ENCODE measurements at regions not wholly inside any gene's neighbourhood (a gene's known extent, or its start where the extent isn't known, plus 50 kb on each side); places are given as distances from the start of the nearest gene placed in this dataset.
"Not testable (repeated sequence)": the region's sequence is repeated elsewhere in the genome, so short reads cannot be mapped to it uniquely, and the experiment has no call there.

DNA sequence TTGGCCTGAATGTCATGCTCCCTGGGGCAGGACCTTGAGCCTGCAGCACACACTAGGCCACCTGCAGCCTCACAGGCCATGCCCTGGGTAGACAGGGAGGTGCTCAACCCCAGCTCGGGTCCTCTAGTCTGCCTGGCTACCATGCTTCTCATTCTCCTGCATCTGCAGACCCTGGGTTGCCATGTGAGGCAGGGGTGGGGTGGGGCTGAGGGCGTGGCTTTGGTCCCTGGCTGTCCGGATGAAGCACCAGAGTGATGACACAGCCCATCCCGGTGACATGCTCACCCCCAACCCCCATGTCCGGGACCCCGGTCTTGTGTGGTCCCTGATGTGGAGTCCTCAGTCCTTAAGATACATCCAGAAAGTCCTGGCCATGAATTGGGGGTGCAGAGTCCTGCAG is 521.8 kb downstream of the GOLGA6L6 start:
- H3K4me1 ChIP-seq (ENCODE audit: insufficient read depth, low read length, poor library complexity, severe bottlenecking); CTCF ChIA-PET (ENCODE audit: unreplicated experiment); H3K27ac ChIP-seq (ENCODE audit: low read depth, low read length, poor library complexity, severe bottlenecking); H3K4me2 ChIP-seq (ENCODE audit: low read length); H2AFZ ChIP-seq (ENCODE audit: low read length); H3K4me3 ChIP-seq (ENCODE audit: low read depth, low read length, poor library complexity, severe bottlenecking); H3K9me2 ChIP-seq (ENCODE audit: insufficient read depth, low read length); H3K79me2 ChIP-seq (ENCODE audit: insufficient read depth, low read depth, low read length); H4K20me1 ChIP-seq (ENCODE audit: insufficient read depth, low read length); POLR2A ChIA-PET; H3K36me3 ChIP-seq (ENCODE audit: insufficient read depth, low read length); DNase-seq (ENCODE audit: low spot score); intact Hi-C loops (cut with micrococcal nuclease; ENCODE audit: unreplicated experiment); H3K9me3 ChIP-seq (ENCODE audit: low read length); BruUV-seq (replicated peaks): not testable (repeated sequence)

- BruUV-seq (replicated peaks); intact Hi-C loops (cut with micrococcal nuclease; ENCODE audit: unreplicated experiment); H3K4me1 ChIP-seq (ENCODE audit: insufficient read depth, low read length, poor library complexity, severe bottlenecking); H3K4me3 ChIP-seq (ENCODE audit: low read depth, low read length, poor library complexity, severe bottlenecking); H3K9me3 ChIP-seq (ENCODE audit: low read length); CTCF ChIA-PET (ENCODE audit: unreplicated experiment); H2AFZ ChIP-seq (ENCODE audit: low read length); H3K4me2 ChIP-seq (ENCODE audit: low read length); H3K36me3 ChIP-seq (ENCODE audit: insufficient read depth, low read length); H3K27ac ChIP-seq (ENCODE audit: low read depth, low read length, poor library complexity, severe bottlenecking); H3K9me2 ChIP-seq (ENCODE audit: insufficient read depth, low read length); H4K20me1 ChIP-seq (ENCODE audit: insufficient read depth, low read length); POLR2A ChIA-PET; H3K79me2 ChIP-seq (ENCODE audit: insufficient read depth, low read depth, low read length); DNase-seq (ENCODE audit: low spot score): not testable (repeated sequence)
These were observed 524.0 kb downstream of the GOLGA6L6 start for GRCh38 chr15:20017581-20017980.

DNA sequence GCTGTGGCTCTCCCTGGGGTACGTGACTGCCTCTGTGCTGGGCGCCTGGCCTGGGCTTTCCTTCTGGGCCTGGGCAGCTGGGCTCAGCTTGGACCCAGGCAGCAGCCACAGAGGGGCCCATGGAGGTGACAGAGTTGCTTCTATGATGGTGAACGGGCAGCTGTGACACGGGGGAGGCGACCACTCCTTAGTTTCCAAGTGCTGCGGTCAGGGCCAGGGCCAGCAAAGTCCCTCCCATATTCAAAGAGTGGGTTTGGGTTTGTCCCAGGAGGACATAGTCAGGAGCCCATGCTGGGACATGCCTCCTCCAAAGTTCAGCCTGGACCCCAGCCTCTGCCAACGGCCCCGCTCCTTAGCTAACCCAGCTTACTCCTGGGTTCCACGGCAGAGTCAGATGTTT is 524.7 kb downstream of the GOLGA6L6 start:
- H3K4me1 ChIP-seq (ENCODE audit: insufficient read depth, low read length, poor library complexity, severe bottlenecking); intact Hi-C loops (cut with micrococcal nuclease; ENCODE audit: unreplicated experiment); BruUV-seq (replicated peaks); POLR2A ChIA-PET; CTCF ChIA-PET (ENCODE audit: unreplicated experiment); H3K4me3 ChIP-seq (ENCODE audit: low read depth, low read length, poor library complexity, severe bottlenecking); H3K27ac ChIP-seq (ENCODE audit: low read depth, low read length, poor library complexity, severe bottlenecking); H3K9me2 ChIP-seq (ENCODE audit: insufficient read depth, low read length); H3K36me3 ChIP-seq (ENCODE audit: insufficient read depth, low read length); H3K9me3 ChIP-seq (ENCODE audit: low read length); H3K4me2 ChIP-seq (ENCODE audit: low read length); H2AFZ ChIP-seq (ENCODE audit: low read length); DNase-seq (ENCODE audit: low spot score); H3K79me2 ChIP-seq (ENCODE audit: insufficient read depth, low read depth, low read length); H4K20me1 ChIP-seq (ENCODE audit: insufficient read depth, low read length): not testable (repeated sequence)

- CTCF ChIA-PET (ENCODE audit: unreplicated experiment); H3K4me1 ChIP-seq (ENCODE audit: insufficient read depth, low read length, poor library complexity, severe bottlenecking); DNase-seq (ENCODE audit: low spot score); H3K9me3 ChIP-seq (ENCODE audit: low read length); H3K4me2 ChIP-seq (ENCODE audit: low read length); H4K20me1 ChIP-seq (ENCODE audit: insufficient read depth, low read length); H3K4me3 ChIP-seq (ENCODE audit: low read depth, low read length, poor library complexity, severe bottlenecking); H2AFZ ChIP-seq (ENCODE audit: low read length); H3K9me2 ChIP-seq (ENCODE audit: insufficient read depth, low read length); H3K36me3 ChIP-seq (ENCODE audit: insufficient read depth, low read length); H3K79me2 ChIP-seq (ENCODE audit: insufficient read depth, low read depth, low read length); BruUV-seq (replicated peaks); POLR2A ChIA-PET; H3K27ac ChIP-seq (ENCODE audit: low read depth, low read length, poor library complexity, severe bottlenecking); intact Hi-C loops (cut with micrococcal nuclease; ENCODE audit: unreplicated experiment): not testable (repeated sequence)
These were observed 528.8 kb downstream of the GOLGA6L6 start for GRCh38 chr15:20012837-20013236.

DNA sequence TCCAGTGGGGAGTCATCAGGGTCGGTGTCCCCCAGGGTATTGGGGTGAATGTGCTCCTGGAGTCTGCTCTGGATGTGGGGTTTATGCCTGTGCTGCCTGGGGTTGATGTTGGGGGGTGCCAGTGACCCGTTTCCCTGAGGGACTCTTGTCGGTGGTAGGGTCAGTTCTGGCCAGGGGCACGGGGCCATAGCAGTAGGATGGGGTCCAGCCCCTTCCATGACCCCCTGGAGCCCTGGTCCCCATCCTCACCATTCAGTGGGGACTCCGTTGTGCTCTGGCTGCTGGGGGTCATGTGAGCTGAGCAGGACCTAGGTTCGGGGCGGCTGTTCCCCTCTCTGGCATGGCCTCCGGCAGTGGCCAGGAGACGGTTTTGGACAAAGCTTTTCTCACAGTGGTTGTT is 530.8 kb downstream of the GOLGA6L6 start:
- POLR2A ChIA-PET; DNase-seq (ENCODE audit: low spot score); H3K79me2 ChIP-seq (ENCODE audit: insufficient read depth, low read depth, low read length); H2AFZ ChIP-seq (ENCODE audit: low read length); CTCF ChIA-PET (ENCODE audit: unreplicated experiment); H3K27ac ChIP-seq (ENCODE audit: low read depth, low read length, poor library complexity, severe bottlenecking); H3K9me2 ChIP-seq (ENCODE audit: insufficient read depth, low read length); intact Hi-C loops (cut with micrococcal nuclease; ENCODE audit: unreplicated experiment); H3K4me3 ChIP-seq (ENCODE audit: low read depth, low read length, poor library complexity, severe bottlenecking); H3K9me3 ChIP-seq (ENCODE audit: low read length); BruUV-seq (replicated peaks); H4K20me1 ChIP-seq (ENCODE audit: insufficient read depth, low read length); H3K4me2 ChIP-seq (ENCODE audit: low read length); H3K36me3 ChIP-seq (ENCODE audit: insufficient read depth, low read length); H3K4me1 ChIP-seq (ENCODE audit: insufficient read depth, low read length, poor library complexity, severe bottlenecking): not testable (repeated sequence)

DNA sequence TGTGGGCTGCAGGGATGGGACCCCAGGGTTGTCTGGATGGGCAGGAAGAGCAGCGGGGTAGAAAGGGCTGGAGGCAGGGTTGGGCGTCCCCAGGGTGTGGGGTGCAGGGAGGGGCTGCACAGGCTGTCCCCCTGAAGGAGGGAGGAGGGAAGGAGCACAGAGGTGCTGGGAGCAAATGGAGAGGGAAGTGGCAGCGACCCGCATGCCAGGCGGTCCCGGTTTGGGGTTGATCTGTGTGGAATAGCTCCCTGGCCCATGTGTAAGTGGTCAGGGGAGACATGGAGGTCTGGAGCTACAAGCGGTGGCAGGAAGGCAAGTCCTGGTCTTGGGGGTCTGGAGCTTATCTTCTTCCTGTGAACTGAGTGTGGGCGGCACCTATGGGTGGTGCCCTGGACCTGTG is 532.0 kb downstream of the GOLGA6L6 start:
- H2AFZ ChIP-seq (ENCODE audit: low read length); H3K9me3 ChIP-seq (ENCODE audit: low read length); BruUV-seq (replicated peaks); DNase-seq (ENCODE audit: low spot score); H3K79me2 ChIP-seq (ENCODE audit: insufficient read depth, low read depth, low read length); H3K9me2 ChIP-seq (ENCODE audit: insufficient read depth, low read length); CTCF ChIA-PET (ENCODE audit: unreplicated experiment); H3K27ac ChIP-seq (ENCODE audit: low read depth, low read length, poor library complexity, severe bottlenecking); H3K4me2 ChIP-seq (ENCODE audit: low read length); H3K36me3 ChIP-seq (ENCODE audit: insufficient read depth, low read length); H3K4me1 ChIP-seq (ENCODE audit: insufficient read depth, low read length, poor library complexity, severe bottlenecking); H3K4me3 ChIP-seq (ENCODE audit: low read depth, low read length, poor library complexity, severe bottlenecking); POLR2A ChIA-PET; H4K20me1 ChIP-seq (ENCODE audit: insufficient read depth, low read length); intact Hi-C loops (cut with micrococcal nuclease; ENCODE audit: unreplicated experiment): not testable (repeated sequence)

DNA sequence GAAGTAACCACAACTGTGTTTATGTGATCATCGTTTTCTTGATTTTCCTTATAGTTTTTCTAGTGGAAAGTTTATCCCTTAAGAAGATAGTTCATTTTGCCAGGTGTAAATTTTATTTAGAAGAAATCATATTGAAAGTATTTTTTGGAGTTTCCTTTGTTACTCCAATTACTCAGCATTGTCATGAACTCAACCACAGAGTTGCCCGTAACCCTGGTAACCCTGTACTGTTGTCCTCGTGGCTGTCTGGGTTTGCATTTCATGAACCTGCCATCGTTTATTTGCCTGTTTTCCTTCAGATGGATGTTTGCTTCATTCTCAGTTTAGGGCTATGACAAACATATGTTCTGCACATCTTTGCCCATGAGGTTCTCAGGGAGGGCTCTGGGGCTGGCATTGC is 534.3 kb downstream of the GOLGA6L6 start:
- H2AFZ ChIP-seq (ENCODE audit: low read length); H3K4me1 ChIP-seq (ENCODE audit: insufficient read depth, low read length, poor library complexity, severe bottlenecking); H3K9me2 ChIP-seq (ENCODE audit: insufficient read depth, low read length); BruUV-seq (replicated peaks); H3K4me3 ChIP-seq (ENCODE audit: low read depth, low read length, poor library complexity, severe bottlenecking); DNase-seq (ENCODE audit: low spot score); intact Hi-C loops (cut with micrococcal nuclease; ENCODE audit: unreplicated experiment); H3K4me2 ChIP-seq (ENCODE audit: low read length); H3K36me3 ChIP-seq (ENCODE audit: insufficient read depth, low read length); H4K20me1 ChIP-seq (ENCODE audit: insufficient read depth, low read length); CTCF ChIA-PET (ENCODE audit: unreplicated experiment); H3K9me3 ChIP-seq (ENCODE audit: low read length); H3K79me2 ChIP-seq (ENCODE audit: insufficient read depth, low read depth, low read length); H3K27ac ChIP-seq (ENCODE audit: low read depth, low read length, poor library complexity, severe bottlenecking); POLR2A ChIA-PET: not testable (repeated sequence)
